ENCODE measurements at regions not wholly inside any gene's neighbourhood (a gene's known extent, or its start where the extent isn't known, plus 50 kb on each side); places are given as distances from the start of the nearest gene placed in this dataset.

DNA sequence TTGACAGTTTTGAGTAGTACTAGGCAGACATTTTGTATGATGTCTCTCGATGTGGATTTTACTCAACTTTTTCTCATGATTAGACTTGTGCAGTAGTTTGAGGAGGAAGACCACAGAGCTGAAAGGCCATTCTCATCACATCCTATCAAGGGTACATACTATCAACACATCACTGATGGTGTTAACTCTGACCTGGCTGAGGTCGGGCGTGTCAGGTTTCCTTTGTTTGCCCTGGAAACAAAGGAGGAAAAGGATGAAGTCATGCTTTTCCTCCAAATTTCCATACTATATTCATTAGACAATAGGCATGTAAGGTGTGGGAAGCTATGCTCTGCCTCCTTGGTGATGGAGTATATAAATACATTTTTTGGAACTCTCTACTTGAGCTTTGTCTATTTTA lies 211.1 kb downstream of the DSEL start:
- ATAC-seq (ENCODE audit: low FRiP score) (no peak), DNase-seq (ENCODE audit: low spot score) (no peak)
- TF ChIP-seq, protein P1, sequence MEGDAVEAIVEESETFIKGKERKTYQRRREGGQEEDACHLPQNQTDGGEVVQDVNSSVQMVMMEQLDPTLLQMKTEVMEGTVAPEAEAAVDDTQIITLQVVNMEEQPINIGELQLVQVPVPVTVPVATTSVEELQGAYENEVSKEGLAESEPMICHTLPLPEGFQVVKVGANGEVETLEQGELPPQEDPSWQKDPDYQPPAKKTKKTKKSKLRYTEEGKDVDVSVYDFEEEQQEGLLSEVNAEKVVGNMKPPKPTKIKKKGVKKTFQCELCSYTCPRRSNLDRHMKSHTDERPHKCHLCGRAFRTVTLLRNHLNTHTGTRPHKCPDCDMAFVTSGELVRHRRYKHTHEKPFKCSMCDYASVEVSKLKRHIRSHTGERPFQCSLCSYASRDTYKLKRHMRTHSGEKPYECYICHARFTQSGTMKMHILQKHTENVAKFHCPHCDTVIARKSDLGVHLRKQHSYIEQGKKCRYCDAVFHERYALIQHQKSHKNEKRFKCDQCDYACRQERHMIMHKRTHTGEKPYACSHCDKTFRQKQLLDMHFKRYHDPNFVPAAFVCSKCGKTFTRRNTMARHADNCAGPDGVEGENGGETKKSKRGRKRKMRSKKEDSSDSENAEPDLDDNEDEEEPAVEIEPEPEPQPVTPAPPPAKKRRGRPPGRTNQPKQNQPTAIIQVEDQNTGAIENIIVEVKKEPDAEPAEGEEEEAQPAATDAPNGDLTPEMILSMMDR (IDR thresholded peaks at IDR 0.05), result no peak

DNA sequence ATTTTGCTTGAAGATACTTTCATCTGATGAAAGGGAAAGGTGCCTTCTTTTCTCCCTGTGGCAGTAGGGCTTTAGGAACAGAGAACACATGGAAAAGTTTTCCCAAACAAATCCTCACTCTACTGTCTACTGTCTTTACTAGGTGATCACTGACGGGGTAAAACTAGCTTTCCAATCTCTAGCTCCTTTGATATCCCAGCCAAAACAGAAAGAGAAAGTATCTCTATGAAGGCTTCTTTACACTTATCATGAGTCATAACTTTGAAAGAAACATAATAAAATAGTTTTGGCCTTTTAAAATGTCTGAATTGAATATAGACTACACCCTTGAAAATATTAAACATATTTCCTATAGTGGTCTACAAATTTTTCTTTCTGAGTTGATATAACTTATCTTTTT lies 214.5 kb downstream of the DSEL start:
- TF ChIP-seq, protein P1 (IDR thresholded peaks at IDR 0.05), result no peak
- ATAC-seq (ENCODE audit: low FRiP score), result no peak
- no peak for DNase-seq (ENCODE audit: low spot score)

DNA sequence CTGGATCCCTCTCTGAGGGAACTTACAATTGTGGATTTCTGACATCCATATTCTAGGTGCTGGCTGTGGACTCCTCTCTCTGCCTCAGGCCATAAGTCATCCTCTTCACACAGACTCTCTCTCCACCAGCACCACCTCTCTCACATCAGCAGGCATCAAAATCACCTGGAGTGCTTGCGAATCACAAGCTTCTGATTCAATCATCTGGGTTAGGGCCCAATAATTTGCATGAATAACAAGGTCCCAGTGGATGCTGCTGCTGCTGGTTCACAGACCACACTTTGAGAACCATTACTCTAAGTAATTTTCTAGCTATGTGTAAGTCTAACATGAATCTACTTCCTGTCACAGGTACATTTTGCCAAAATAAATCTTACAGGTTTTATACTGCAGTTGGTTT lies 214.9 kb downstream of the DSEL start:
- TF ChIP-seq, protein P1 (IDR thresholded peaks at IDR 0.05), result no peak
- DNase-seq (ENCODE audit: low spot score) (no peak), ATAC-seq (ENCODE audit: low FRiP score) (no peak)

DNA sequence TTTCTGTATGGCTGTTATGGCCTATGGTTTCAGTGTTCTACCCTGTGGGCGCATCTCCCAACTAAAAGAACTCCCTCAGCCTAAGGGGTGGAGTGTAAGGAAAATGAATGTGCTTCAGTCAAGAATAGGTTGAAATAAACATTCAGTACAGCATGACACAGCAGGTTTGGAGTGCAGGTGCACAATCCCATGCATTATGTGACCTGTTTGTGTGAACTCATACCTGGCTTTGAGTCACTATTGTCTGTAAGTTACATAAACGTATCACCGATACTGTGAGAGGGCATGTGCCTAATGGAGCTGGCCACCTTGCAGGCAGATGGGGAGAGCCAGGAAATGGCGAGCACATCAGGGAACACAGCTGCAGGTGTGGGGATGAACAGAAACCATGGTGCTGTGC lies 216.0 kb downstream of the DSEL start:
- TF ChIP-seq, protein P1 (IDR thresholded peaks at IDR 0.05), result no peak
- ATAC-seq (ENCODE audit: low FRiP score) (no peak), DNase-seq (ENCODE audit: low spot score) (no peak)

DNA sequence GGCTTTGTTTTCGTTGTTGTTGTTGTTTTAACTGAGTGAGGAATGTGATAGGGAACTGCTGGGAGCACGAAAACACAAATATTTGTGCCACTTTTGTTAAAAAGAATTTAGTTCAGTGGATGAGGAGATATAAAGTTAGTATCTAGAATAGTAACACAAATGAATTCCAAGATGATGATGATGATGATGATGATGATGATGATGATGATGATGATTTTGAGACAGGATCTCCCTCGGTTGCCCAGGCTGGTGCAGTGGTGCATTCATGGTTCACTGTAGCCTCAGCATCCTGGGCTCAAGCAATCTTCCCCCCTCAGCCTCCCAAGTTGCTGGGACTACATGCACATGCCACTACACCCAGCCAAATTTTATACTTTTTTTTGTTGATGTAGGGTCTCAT lies 223.7 kb downstream of the DSEL start:
- DNase-seq (ENCODE audit: low spot score), result no peak
- TF ChIP-seq, protein P1 (IDR thresholded peaks at IDR 0.05), result no peak
- ATAC-seq (ENCODE audit: low FRiP score), result no peak

DNA sequence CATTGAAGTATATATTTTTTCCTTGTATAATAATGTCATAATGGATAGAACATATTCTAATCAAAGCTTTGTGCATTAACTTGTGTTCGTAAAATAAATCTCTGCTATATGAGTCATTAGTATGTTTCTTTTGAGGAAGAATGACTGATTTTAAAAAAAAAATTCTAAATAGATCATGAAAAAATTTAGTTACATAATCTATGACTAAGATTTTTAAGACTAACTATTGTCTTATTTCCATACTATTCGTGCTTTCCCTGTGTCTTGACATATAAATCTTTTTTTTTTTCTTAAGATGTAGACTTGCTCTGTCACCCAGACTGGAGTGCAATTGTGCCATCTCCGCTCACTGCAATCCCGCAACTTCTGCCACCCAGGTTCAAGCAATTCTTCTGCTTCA lies 226.1 kb downstream of the DSEL start:
- DNase-seq (ENCODE audit: low spot score), result no peak

DNA sequence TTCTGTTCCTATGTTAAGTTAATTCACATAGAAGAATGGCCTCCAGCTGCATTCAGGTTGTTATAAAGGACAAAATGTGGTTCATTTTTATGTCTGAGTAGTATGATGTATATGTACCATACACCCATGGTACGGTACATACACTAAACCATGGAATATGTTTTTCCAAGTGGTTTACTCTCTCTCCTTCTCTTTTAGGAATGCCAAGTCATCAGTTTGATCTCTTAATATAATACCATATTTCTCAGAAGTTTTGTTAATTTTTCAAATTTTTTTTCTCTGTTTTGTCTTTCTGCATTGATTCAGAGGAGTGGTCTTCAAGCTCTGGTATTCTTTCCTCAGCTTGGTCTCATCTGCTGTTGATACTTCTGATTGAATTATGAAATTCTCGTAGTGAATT lies 230.9 kb downstream of the DSEL start:
- TF ChIP-seq, protein P1 (IDR thresholded peaks at IDR 0.05), result no peak
- no peak for ATAC-seq (ENCODE audit: low FRiP score)

More for the DNA sequence above, 226.1 kb downstream of the DSEL start:
- no peak for ATAC-seq (ENCODE audit: low FRiP score)
- TF ChIP-seq, protein P1 (IDR thresholded peaks at IDR 0.05), result no peak

More for the DNA sequence above, 230.9 kb downstream of the DSEL start:
- no peak for DNase-seq (ENCODE audit: low spot score)
